HFFc6 (cell line): ENCODE measurements at regions not wholly inside any gene's neighbourhood (a gene's known extent, or its start where the extent isn't known, plus 50 kb on each side); places are given as distances from the start of the nearest gene placed in this dataset.
"Not testable (repeated sequence)": the region's sequence is repeated elsewhere in the genome, so short reads cannot be mapped to it uniquely, and the experiment has no call there.

ENCODE experiments used
- DNase-seq: peaks from one replicate; pipeline ENCODE4 v3.0.0-alpha.2; 2018
- H3K27ac Mint-ChIP-seq: 2 replicates; pipeline ENCODE4 v1.8.0; 2020; ENCODE audit warnings: mild to moderate bottlenecking, mixed read lengths
- H3K27me3 Mint-ChIP-seq: 2 replicates; pipeline ENCODE4 v1.8.0; 2021; ENCODE audit warnings: mild to moderate bottlenecking, moderate library complexity, mixed read lengths; ENCODE audit not compliant: insufficient read depth
- H3K36me3 Mint-ChIP-seq: 2 replicates; pipeline ENCODE4 v1.8.0; 2021; ENCODE audit warnings: low read depth, mixed read lengths
- H3K4me1 Mint-ChIP-seq: 2 replicates; pipeline ENCODE4 v1.8.0; 2020; ENCODE audit warnings: low read depth, mixed read lengths
- H3K4me3 Mint-ChIP-seq: 2 replicates; pipeline ENCODE4 v1.8.0; 2020; ENCODE audit warnings: mild to moderate bottlenecking, moderate library complexity, mixed read lengths
- H3K9me3 Mint-ChIP-seq: 2 replicates; pipeline ENCODE4 v1.8.0; 2020; ENCODE audit warnings: mild to moderate bottlenecking, mixed read lengths
- CTCF ChIP-seq: fragments of 200-600 bp; sonication (generic); IDR thresholded peaks from 2 replicates; pipeline ENCODE4 v1.5.0; 2021; ENCODE audit warnings: antibody characterized with exemption, mild to moderate bottlenecking

- Mint-ChIP-seq H3K36me3 (no peaks in the 10 kb centered on the region), H3K4me3 (no peak overlapping the region), H3K4me1 (no peaks in the 10 kb centered on the region), H3K9me3 (peaks cover 50% of the 10 kb centered on the region), H3K27me3 (no peaks in the 10 kb centered on the region; the same call in 1 of the 2 replicates), H3K27ac (no peak overlapping the region)
- no peak for DNase-seq
- no peak for TF ChIP-seq CTCF
Observed at GRCh38 chr7:68074242-68074641, 1077.6 kb downstream of the TYW1 start.

GRCh38 chr7:68078157-68078710 is 1081.6 kb downstream of the TYW1 start:
- H3K9me3 Mint-ChIP-seq = peaks cover 53% of the 10 kb centered on the region
- no peaks in the 10 kb centered on the region for H3K27me3 Mint-ChIP-seq
- H3K27ac Mint-ChIP-seq = no peak overlapping the region
- H3K36me3 Mint-ChIP-seq = no peaks in the 10 kb centered on the region
- no peak for DNase-seq
- TF ChIP-seq CTCF = no peak
- H3K4me1 Mint-ChIP-seq = no peaks in the 10 kb centered on the region
- H3K4me3 Mint-ChIP-seq = no peak overlapping the region

GRCh38 chr7:68082066-68082960 is 1085.7 kb downstream of the TYW1 start:
- not testable (repeated sequence) for H3K36me3 Mint-ChIP-seq, H3K4me1 Mint-ChIP-seq, H3K27me3 Mint-ChIP-seq, H3K4me3 Mint-ChIP-seq, DNase-seq, H3K27ac Mint-ChIP-seq
- peaks cover 70% of the 10 kb centered on the region for H3K9me3 Mint-ChIP-seq

DNA sequence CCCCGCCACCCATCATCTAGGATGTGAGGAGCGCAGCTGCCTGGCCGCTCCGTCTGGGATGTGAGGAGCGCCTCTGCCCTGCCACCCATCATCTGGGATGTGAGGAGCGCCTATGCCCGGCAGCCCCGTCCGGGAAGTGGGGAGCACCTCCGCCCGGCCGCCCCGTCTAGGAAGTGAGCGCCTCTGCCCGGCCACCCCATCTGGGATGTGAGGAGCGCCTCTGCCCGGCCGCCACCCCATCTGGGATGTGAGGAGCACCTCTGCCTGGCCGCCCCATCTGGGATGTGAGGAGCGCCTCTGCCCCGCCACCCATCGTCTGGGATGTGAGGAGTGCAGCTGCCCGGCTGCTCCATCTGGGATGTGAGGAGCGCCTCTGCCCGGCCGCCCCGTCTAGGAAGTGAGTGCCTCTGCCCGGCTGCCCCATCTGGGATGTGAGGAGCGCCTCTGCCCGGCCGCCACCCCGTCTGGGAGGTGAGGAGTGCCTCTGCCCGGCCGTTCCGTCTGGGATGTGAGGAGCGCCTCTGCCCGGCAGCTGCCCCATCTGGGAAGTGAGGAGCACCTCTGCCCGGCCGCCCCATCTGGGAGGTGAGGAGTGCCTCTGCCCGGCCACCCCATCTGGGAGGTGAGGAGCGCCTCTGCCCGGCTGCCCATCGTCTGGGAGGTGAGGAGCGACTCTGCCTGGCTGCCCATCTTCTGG is 1086.5 kb downstream of the TYW1 start:
- H3K27ac Mint-ChIP-seq, H3K27me3 Mint-ChIP-seq, H3K36me3 Mint-ChIP-seq, DNase-seq, H3K4me1 Mint-ChIP-seq, H3K4me3 Mint-ChIP-seq: not testable (repeated sequence)
- peaks cover 66% of the 10 kb centered on the region for H3K9me3 Mint-ChIP-seq

DNA sequence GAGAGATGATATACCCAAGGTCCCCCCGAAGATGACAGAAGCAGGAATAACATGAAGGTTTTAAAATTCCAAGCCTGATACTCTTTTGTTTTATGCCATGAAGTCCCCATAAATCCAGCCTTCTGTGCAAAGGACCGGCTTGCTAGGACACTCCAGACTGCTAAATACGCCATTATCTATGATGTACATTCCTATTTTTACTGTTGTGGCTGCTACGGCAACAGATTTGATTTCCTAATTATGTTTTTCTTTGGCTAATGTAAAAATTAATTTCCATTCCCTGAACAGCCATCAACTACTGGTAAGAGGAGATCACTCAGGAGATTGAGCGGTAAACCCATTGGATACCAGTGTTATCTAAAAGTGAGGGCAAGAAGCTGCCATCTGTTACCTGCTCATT is 1090.8 kb downstream of the TYW1 start:
- Mint-ChIP-seq H3K27ac (no peak overlapping the region), H3K27me3 (peaks cover 2% of the 10 kb centered on the region), H3K4me1 (no peaks in the 10 kb centered on the region), H3K4me3 (no peak overlapping the region), H3K9me3 (peaks cover 52% of the 10 kb centered on the region), H3K36me3 (0 out of 2 replicates have a peak, but pooled peaks cover 5% of the 10 kb centered on the region)
- no peak for TF ChIP-seq CTCF
- no peak for DNase-seq

DNA sequence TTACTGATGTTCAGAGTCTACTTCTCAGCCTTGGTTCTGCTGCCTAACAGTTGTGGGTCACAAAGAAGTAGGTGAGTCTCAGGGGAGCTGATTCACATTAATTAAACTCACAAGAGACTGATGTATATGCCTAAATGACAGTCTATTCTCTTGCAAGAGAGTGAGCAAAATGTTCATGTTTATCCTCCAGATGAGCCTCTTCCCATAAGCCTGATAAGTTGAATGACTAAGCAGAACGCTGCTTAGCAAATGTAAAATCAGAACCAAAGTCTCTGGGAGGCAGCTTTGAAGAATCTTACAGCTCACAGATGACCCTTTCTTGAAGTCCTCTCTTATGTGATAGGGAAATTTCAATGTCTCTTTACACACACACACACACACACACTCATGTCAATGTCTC is 1092.2 kb downstream of the TYW1 start:
- Mint-ChIP-seq H3K9me3 (peaks cover 57% of the 10 kb centered on the region), H3K4me3 (no peak overlapping the region), H3K27me3 (peaks cover 2% of the 10 kb centered on the region), H3K36me3 (0 out of 2 replicates have a peak, but pooled peaks cover 5% of the 10 kb centered on the region), H3K4me1 (no peaks in the 10 kb centered on the region), H3K27ac (no peak overlapping the region)
- no peak for TF ChIP-seq CTCF
- DNase-seq = no peak

- not testable (repeated sequence) for H3K27me3 Mint-ChIP-seq, DNase-seq, H3K36me3 Mint-ChIP-seq, H3K4me3 Mint-ChIP-seq, H3K27ac Mint-ChIP-seq, H3K4me1 Mint-ChIP-seq
- H3K9me3 Mint-ChIP-seq = peaks cover 45% of the 10 kb centered on the region
Observed at GRCh38 chr7:68090256-68090655, 1093.6 kb downstream of the TYW1 start.
